Activated CD8-positive, alpha-beta T cell treated with anti-CD3 and anti-CD28 coated beads for 36 hours (primary cell): ENCODE measurements at regions not wholly inside any gene's neighbourhood (a gene's known extent, or its start where the extent isn't known, plus 50 kb on each side); places are given as distances from the start of the nearest gene placed in this dataset.

ENCODE experiments used
- ATAC-seq: fragments of 200-7000 bp; cut with Tn5 transposase; one replicate; pipeline ENCODE4 v1.10.0; 2021; ENCODE audit warnings: mild to moderate bottlenecking, moderate library complexity
- CTCF ChIA-PET: fragments of 350-600 bp; sonication (Branson Sonifier 250); formaldehyde crosslinking; loops from one replicate; lab custom pipeline; 2021; ENCODE audit warnings: antibody characterized with exemption; lab: Charles Lee
- POLR2A ChIA-PET: fragments of 350-600 bp; sonication (Branson Sonifier 250); formaldehyde crosslinking; loops from one replicate; lab custom pipeline; 2021; ENCODE audit warnings: antibody characterized with exemption; lab: Charles Lee
- DNase-seq: peaks from one replicate; pipeline ENCODE4 v3.0.0-alpha.2; 2020
- H3K27ac Mint-ChIP-seq: one replicate; pipeline ENCODE4 v1.8.0; 2021; ENCODE audit warnings: mild to moderate bottlenecking, mixed read lengths
- H3K27me3 Mint-ChIP-seq: one replicate; pipeline ENCODE4 v1.8.0; 2021; ENCODE audit warnings: mixed read lengths
- H3K36me3 Mint-ChIP-seq: one replicate; pipeline ENCODE4 v1.8.0; 2021; ENCODE audit warnings: low read depth, mixed read lengths
- H3K4me1 Mint-ChIP-seq: one replicate; pipeline ENCODE4 v1.8.0; 2021; ENCODE audit warnings: low read depth, mixed read lengths
- H3K4me3 Mint-ChIP-seq: one replicate; pipeline ENCODE4 v1.8.0; 2021; ENCODE audit warnings: mild to moderate bottlenecking, moderate library complexity, mixed read lengths
- H3K9me3 Mint-ChIP-seq: one replicate; pipeline ENCODE4 v1.8.0; 2021; ENCODE audit warnings: mixed read lengths
- intact Hi-C: fragments of 100-400 bp; cut with micrococcal nuclease; formaldehyde crosslinking; loops from one replicate; pipeline ENCODE4 v1.10.0; 2022
- TF ChIP-seq, protein P1 (sequence below): fragments of 200-600 bp; IDR thresholded peaks from one replicate; pipeline ENCODE4 v1.8.0; 2022; ENCODE audit warnings: antibody characterized with exemption, mild to moderate bottlenecking

DNA sequence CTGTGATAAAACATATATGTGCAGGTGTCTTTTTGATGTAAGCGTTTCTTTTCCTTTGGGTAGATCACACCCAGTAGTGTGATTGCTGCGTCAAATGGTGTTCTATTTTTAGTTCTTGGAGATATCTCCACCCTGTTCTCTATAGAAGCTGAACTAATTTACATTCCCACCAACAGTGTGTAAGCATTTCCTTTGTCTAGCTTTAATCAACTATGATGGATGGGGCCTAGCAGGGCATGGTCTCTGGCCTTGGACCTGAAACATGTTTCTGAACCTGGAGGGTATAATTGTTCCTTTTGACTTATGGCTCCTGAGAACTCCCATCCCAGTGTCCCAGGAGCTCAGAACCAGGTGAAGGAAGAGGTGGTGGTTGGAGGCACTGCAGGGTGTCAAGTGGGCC lies 93.9 kb downstream of the HAPSTR1 start:
- ATAC-seq: no peak
- intact Hi-C loops: no loop called here
- Mint-ChIP-seq H3K36me3 (no peaks in the 10 kb centered on the region), H3K27me3 (peaks cover 1% of the 10 kb centered on the region), H3K4me1 (no peaks in the 10 kb centered on the region), H3K4me3 (no peak overlapping the region), H3K9me3 (no peaks in the 10 kb centered on the region), H3K27ac (no peak overlapping the region)
- ChIA-PET CTCF (no interaction called here), POLR2A (no interaction called here)
- DNase-seq: no peak
- TF ChIP-seq, protein P1, sequence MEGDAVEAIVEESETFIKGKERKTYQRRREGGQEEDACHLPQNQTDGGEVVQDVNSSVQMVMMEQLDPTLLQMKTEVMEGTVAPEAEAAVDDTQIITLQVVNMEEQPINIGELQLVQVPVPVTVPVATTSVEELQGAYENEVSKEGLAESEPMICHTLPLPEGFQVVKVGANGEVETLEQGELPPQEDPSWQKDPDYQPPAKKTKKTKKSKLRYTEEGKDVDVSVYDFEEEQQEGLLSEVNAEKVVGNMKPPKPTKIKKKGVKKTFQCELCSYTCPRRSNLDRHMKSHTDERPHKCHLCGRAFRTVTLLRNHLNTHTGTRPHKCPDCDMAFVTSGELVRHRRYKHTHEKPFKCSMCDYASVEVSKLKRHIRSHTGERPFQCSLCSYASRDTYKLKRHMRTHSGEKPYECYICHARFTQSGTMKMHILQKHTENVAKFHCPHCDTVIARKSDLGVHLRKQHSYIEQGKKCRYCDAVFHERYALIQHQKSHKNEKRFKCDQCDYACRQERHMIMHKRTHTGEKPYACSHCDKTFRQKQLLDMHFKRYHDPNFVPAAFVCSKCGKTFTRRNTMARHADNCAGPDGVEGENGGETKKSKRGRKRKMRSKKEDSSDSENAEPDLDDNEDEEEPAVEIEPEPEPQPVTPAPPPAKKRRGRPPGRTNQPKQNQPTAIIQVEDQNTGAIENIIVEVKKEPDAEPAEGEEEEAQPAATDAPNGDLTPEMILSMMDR: no peak

DNA sequence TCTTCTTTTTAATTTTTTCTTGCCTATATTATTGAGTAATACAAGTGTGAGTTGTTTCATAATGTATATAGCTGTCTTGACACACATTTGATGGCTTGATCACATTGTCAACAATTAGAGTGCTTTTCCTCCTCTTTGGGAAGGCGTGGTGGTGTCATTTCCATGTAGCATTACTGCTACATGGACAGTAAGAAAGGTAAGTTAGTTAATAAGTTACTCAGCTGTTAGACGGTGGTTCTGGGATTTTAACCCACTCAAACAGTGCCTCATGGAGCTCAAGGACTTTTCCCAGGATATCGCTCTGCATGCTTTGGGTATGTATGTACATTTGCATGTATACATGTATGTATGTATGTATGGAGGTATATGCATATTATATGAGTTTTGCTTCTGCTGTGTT lies 94.6 kb downstream of the HAPSTR1 start:
- Mint-ChIP-seq H3K27ac (no peak overlapping the region), H3K27me3 (no peaks in the 10 kb centered on the region), H3K9me3 (no peaks in the 10 kb centered on the region), H3K4me3 (no peak overlapping the region), H3K4me1 (no peaks in the 10 kb centered on the region), H3K36me3 (no peaks in the 10 kb centered on the region)
- intact Hi-C loops: no loop called here
- TF ChIP-seq, protein P1: no peak
- ATAC-seq: no peak
- POLR2A ChIA-PET: no interaction called here
- CTCF ChIA-PET: no interaction called here
- DNase-seq: no peak

DNA sequence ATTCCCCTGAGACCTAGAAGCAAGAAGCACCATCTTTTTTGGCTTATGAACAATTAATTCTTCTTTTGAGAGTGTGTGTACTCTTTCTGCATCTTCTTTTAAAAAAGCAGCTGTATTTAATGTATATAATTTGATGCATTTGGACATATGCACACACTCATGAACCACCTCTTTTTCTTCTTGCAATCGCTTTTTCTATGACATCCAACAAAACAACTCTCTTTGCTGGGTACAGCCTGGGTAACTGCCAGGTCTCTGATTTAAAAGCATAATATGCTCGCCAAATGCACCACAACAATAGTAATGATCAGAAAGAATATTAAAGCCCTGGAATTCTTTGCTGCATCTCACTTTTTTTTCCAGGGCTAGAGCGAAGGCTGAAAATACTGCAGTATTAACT lies 97.3 kb downstream of the HAPSTR1 start:
- ChIA-PET POLR2A (no interaction called here), CTCF (no interaction called here)
- no peak for ATAC-seq

DNA sequence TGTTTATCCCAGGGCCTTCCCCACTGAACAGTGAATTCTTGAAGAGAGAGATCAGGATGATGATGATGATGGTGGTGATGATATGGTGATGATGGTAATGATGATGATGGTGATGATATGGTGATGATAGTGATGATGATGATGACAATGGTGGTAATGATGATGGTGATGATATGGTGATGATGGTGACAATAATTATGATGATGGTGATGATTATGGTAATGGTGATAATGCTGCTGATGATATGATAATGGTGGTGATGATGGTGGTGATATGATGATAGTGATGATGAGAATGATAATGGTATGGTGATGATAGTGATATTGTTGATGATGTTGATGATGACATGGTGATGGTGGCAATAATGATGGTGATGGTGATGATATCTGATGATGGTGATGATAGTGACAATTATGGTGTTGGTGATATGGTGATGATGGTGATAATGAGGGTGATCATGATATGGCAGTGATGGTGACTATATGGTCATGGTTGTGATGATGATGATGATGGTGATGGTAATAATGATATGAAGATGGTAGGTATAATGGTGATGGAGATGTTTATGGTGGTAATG lies 99.9 kb downstream of the HAPSTR1 start:
- CTCF ChIA-PET: no interaction called here
- Mint-ChIP-seq H3K9me3 (no peaks in the 10 kb centered on the region), H3K27ac (no peak overlapping the region), H3K27me3 (no peaks in the 10 kb centered on the region), H3K4me3 (no peak overlapping the region), H3K4me1 (no peaks in the 10 kb centered on the region), H3K36me3 (no peaks in the 10 kb centered on the region)
- intact Hi-C loops: no loop called here
- TF ChIP-seq, protein P1: no peak
- DNase-seq: no peak
- no peak for ATAC-seq
- POLR2A ChIA-PET: no interaction called here

More for the DNA sequence above, 97.3 kb downstream of the HAPSTR1 start:
- H3K36me3 Mint-ChIP-seq: no peaks in the 10 kb centered on the region
- DNase-seq: no peak
- TF ChIP-seq, protein P1: no peak
- H3K27ac Mint-ChIP-seq: no peak overlapping the region
- H3K27me3 Mint-ChIP-seq: no peaks in the 10 kb centered on the region
- no peak overlapping the region for H3K4me3 Mint-ChIP-seq
- intact Hi-C loops: no loop called here
- H3K9me3 Mint-ChIP-seq: no peaks in the 10 kb centered on the region
- no peaks in the 10 kb centered on the region for H3K4me1 Mint-ChIP-seq

DNA sequence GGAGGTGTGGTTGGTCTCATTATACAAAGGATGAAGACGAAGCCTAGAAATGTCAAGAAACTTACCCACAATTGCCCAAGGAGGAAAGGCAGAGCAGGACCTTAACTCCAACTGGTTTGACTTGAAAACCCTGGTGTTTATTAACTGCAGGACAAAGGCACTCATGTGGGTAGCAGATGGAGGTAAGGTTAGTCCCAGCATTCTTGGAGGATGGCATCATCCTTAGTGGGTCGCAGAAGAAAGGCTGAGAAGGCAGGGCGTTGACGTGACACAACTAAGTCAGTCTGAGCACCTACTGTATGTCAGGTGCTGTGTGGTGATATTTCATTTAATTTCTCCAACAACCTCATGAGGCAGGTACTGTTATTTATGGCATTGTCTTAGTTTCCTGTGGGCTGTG lies 101.3 kb downstream of the HAPSTR1 start:
- intact Hi-C loops: no loop called here
- no peaks in the 10 kb centered on the region for H3K27me3 Mint-ChIP-seq
- no peaks in the 10 kb centered on the region for H3K4me1 Mint-ChIP-seq
- ATAC-seq (no peak), DNase-seq (no peak)
- H3K27ac Mint-ChIP-seq: no peak overlapping the region
- ChIA-PET CTCF (no interaction called here), POLR2A (no interaction called here)
- no peaks in the 10 kb centered on the region for H3K36me3 Mint-ChIP-seq
- no peaks in the 10 kb centered on the region for H3K9me3 Mint-ChIP-seq
- no peak overlapping the region for H3K4me3 Mint-ChIP-seq
- TF ChIP-seq, protein P1: no peak
